SIG-M5 treated with dmso at 0.1 percent for 504 hours (cell line): ENCODE measurements at regions not wholly inside any gene's neighbourhood (a gene's known extent, or its start where the extent isn't known, plus 50 kb on each side); places are given as distances from the start of the nearest gene placed in this dataset.

Source experiments
- DNase-seq: peaks from one replicate; lab custom pipeline; 2025; ENCODE audit not compliant: unreplicated experiment; lab: John Stamatoyannopoulos, UW

DNA sequence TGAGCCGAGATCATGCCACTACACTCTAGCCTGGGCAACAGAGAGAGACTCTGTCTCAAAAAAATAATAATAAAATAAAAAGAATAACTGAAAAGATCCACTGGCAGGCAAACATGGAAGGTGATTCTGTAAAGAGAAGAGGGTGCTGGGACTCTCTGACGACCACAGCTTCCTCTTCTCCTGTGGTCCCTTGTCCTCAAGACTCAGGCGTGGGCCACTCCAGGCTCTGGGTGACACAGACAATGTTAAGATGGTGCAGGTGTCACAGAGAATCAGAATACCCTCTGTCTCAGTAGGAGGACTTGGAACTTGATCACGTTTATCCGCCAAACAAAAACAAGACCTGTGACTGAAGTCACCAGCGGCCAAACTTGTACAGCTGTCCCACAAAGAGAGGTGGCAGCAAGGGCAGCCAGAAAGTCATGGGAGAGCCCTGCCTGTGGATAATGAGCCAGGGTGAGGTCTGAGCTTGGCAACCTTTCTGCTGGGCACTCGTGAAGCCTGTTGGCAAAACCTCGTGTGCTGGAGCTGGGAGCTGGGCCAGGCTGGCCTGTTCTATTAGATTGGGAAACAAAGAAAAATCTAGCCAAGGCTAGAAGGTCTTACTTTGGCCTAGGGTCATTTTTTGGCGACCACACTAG, 76.4 kb upstream of the ITGA6 start:
- no peak for DNase-seq

DNA sequence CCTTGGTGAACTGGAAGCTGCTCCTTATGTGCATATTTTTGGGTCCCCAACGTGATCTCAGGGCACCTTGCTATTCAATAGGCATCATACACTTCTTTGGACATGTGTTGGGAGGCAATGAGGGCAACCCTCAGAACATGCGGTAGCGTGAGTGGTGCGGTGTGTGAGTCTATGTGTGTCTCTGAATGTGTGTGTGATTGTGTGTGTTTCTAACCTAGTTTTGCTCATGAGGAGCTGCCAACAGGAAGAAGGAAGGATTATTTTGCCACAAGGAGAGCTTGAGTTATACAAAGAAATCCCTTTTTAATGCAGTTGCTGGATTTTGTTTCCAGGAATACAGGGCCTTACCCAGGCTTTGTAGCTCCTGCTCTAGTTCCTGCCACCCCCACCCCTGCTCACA, 75.8 kb upstream of the ITGA6 start:
- DNase-seq, result no peak

DNA sequence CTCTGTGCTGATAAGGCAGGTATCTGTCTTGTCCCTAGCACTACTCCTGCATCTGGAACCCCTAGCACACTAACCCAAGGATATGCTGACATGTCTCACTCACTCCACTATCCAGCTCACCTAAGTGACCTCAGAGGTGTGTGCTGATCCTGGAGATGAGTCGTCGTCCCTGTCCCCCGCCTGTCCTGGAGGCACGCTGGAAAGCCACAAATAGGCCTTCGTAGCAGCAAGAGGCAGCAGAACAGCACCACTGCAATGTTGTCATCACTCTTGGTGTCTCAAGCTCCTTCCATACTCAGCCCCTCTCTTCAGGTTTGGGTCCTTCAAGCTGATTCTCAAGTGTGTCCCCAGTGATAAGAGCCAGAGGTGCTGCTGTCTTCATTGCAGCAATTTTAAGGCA, 73.0 kb upstream of the ITGA6 start:
- DNase-seq, result no peak

DNA sequence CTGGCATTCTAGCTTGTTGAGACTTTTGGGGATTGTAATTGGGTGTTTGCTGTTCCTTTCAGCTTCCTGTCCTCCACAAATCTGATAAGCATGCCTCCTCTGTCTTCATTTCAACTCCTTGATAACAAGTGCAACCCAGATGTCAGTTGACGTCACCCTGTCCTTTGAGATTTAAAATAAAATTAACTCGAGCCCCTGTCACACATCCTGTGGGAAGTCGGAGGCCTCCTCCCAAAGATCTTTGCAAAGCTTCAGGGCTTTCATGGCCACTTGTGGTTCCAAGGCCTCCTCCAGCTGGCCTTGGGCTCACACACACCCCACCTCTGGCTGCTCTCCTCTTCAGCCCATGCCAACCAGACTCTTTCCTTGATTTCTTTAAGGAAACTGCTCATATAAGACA, 69.9 kb upstream of the ITGA6 start:
- no peak for DNase-seq

DNA sequence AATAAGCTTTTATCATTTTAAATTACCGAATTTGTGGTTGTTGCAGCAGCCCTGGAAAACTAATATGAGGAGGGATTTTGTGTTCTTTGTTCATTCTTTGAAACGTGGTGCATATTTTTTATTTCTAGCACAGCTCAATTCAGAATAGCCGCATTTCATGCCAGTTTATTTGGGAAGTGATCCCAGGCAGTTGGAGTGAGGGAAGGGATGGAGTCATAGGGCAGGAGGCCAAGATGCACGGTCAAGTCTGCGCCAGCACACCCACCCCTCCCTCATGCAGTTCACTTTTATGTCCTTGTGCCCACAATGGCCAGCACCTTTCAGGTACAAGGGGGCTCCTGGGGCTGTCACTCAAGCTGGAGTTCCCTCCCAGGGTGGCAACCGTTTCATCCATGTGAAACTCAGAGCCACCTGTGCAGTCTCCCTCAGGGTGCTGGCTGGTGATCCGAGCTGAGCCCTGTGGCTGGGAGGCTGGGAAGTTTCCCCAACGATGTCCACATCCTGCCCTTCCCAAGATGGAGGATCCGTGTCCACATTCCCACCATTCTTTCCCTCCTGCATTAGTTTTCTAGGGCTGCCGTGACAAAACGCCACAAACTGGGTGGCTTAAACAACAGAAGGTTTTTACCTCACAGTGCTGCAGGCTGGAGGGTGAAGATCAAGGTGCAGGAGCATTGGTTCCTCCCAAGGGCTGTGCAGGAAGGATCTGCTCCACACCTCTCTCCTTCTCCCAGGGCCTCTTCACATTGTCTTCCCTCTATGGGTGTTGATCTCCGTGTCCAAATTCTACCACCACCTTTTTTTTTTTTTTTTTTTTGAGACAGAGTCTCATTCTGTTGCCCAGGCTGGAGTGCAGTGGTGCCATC, 68.5 kb upstream of the ITGA6 start:
- DNase-seq, result no peak

DNA sequence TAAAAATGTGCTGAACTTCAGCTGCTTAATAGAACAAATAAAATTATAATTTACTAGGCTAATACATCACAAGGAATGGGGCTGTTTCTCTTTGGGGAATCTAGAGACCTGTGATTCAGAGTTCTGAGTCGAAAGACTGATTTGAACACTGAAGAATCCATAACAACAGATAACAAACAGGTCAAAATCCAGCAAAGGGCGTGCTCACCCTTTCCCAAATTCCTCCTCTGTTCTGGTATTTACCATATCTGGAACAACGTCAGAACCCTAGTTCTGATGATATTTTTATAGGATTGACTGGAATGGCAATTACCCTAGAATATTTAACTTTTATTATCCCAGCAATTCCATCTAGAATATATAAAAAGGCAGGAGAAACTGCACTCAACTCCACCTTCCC, 66.0 kb upstream of the ITGA6 start:
- no peak for DNase-seq

DNA sequence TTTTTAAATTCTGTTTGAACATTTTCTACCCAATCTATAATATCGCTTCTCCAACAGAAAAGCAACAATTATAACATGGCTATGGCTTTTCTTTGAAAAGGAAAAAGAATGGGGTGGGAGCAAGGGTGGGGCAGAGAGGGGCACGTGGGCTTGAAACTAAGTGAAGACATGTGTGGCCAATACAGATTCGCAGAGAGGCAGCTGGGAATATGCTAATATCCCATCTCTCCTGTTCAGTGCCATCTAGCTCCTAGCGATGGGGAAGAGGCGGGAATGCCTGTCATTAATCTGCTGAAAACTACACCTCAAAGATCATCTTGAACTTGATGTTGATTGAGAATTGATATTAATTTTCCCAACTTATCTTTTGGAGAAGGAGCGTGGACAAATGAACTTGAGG, 65.5 kb upstream of the ITGA6 start:
- no peak for DNase-seq

DNA sequence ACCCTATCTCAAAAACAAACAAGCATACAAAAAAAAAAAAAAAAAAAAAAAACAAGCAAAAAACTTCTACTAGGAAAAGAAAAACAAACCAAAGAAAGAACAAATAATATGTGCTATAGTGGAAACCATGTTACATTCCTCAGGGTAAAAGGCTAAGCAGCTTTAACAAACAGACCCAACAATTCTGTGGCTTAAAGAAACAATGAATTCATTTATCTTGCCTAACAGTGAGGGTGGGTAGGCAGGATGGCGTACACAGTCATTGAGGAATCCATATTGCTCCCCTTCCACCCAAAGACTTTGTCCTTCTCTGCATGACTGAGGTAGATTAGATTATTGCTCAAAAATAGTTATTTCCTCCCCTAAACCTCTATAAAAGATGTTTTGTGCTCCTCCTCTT, 63.1 kb upstream of the ITGA6 start:
- no peak for DNase-seq

DNA sequence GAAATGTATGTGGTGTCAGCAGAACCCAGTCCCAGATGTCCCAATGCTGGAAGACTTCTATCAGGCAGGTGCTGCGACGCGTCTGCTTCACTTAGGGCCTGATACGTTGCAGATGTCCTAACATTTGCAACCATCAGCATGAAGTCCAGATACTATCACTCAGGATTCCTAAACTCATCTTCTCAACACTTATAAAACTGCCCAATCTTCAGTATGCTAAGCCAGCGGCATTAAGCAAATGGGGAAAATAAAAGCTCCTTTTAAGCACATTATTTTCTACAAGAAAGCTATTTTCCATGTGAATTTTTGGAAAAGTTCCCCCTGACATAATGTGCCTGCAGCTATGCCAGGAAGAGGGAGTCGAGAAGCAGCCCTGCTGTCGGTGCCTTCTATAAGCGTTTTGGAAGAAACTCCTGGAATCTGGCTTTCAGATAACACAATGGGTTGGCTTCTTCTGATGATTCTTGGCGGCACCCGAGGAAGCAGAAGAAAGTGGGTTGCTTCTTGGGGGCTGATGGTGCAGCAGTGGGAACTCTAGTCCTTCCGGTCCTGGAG, 60.7 kb upstream of the ITGA6 start:
- no peak for DNase-seq

DNA sequence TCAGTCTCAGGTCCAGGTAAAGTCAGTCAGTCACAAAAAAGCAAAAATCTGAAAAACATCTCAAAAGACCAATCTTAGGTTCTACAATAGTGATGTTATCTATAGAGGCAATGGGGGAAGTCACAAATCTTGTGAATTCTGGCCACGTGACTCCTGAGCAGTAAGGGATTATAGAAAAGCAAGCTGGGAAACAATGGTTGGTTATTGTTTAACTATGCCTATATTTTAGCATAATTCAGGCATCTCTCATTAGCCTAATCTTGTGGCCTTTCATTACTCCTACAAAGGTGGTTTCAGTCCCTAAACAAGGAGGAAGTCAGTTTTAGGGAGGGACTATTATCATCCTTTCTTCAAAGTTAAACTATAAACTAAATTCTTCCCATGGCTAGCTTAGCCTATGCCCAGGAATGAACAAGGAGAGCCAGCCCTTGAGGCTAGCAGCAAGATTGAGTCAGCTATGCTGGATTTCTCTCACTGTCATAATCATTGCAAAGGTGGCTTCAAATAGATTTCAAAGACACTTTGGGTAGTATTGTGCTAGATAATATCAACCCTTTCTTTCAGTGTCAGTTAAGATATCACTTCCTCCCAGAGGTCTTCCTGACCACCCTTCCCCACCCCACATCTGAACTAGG, 56.4 kb upstream of the ITGA6 start:
- DNase-seq, result no peak

DNA sequence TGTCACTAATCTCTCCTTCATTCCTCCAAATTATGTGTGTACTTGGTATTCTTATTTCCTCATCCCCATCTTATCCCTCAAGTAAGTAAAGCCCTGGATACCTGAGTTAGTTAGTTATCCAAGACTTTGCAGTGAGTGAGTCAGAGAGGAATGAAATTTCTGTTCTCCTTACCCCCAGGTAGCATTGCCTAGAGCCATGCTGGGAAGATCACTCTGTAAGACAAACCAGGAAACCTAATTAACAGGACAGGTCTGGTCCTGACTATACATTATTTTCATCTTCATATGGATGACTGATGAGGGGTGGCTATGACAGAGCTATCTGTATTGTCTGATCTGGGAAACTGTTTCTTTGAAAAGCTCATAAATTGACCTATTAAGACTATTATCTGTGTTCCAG, 55.0 kb upstream of the ITGA6 start:
- no peak for DNase-seq

DNA sequence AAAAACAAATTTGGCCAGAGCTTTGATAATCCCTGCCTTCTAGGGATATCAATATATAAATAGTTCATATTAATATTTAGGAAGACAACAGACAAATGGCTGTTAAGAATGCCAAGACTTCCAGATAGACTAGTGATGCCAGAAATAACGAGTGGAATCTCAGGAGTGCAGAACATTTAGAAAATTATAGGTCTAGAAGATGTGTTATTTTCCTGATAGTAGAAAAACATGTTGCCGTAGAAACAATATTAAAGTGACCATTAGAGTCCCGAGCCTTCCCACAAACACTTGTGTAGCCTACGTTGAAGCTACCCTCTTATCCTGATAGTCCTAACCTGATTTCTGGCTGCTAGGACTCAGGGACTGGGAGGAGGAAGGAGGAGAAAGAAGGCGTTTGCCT, 54.3 kb upstream of the ITGA6 start:
- DNase-seq, result no peak

DNA sequence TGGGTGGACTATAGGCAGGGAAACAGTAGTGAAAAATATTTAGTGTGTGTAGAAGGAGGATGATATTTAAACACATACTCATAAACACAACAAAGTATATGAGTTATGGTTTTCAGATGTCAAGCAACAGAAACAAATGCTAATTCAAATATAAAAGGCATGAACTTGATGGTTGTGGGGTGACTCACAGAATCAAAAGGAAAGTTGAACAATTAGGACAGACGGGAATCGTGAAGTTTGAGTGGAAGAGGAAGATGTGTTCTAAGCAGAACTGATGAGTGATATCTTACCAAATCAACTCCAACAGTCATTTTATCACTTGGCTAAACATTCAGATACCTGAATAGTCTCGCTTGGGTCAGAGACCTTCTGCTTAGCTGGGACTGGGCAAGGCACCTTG, 53.6 kb upstream of the ITGA6 start:
- DNase-seq, result no peak

DNA sequence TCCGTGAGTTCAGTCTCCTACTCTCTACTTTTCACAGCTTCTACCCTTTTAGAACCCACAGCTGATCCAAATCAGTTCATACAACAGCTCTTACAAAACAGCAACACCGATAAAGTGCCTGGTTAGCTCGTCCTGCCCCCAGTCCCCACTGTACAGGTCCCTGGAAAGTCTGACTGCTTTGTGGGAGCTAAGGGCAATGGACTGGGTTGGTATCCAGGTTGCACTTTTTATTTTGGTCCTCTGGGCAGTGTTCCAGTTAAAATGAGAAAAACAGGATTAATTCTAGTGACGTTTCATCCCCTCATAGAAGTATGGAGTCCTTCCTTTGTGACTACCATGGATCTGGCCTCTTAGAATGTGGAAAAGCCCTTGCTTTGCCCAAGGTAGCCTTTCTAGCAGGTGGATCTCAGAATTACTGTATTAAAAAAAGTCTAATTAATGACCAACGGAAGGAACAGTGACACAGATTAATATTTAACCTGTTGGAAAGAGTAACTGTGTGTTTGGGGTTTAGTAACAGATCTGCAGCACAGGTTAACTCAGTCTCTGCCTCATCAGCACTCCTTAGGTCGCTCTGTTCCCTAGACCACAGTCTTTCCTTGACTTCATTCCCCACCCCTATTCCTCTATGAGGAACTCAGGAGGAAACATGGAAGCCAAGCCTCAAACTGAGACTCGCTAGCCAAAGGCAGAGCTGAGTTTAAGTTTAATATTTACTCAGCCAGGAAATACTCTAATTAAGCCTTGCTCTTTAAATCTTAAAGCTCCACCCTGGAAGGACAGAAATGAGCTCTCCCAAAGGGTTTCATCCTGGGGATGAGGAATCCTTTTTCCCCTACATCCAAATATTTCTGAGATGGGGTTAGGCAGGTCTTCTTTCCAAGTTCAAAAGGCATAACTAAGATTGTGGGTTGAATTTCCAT, 52.8 kb upstream of the ITGA6 start:
- DNase-seq, result no peak

DNA sequence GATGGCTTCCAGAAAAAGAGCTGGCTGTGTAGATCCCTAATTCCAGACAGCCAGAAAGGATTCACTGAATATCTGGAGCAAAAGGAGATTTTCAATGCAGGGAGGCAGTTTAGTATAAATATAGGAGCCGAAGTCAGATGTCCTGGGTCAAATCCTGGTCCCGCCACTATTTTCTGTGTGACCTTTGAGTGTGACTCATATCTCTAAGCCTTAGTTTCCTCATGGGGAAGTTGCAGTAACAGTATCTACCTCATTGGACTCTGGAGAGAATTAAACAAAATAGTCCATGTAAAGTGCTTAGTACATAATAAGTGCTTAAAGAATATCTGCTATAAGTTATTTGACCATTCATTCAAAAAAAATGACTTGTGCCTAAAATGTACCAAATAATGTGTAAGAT, 52.1 kb upstream of the ITGA6 start:
- peak; percentile 55 for DNase-seq

DNA sequence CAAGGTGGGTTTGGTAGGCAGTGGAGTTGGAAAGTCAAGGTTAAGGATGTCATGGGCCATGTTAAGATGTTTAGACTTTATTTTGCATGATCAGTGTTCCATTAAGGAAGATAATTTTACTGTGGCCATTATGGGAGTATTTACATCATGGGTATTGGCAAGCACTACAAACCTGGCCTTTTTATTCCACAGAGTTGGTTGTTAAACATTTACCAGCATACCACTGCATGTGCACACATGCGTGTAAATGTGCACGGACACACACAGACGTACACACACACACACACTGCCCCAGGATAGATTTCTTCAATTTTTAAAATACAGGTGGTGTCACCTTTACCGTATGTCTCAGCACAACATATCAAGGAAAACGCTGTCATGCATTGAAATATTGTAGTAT, 51.4 kb upstream of the ITGA6 start:
- no peak for DNase-seq

DNA sequence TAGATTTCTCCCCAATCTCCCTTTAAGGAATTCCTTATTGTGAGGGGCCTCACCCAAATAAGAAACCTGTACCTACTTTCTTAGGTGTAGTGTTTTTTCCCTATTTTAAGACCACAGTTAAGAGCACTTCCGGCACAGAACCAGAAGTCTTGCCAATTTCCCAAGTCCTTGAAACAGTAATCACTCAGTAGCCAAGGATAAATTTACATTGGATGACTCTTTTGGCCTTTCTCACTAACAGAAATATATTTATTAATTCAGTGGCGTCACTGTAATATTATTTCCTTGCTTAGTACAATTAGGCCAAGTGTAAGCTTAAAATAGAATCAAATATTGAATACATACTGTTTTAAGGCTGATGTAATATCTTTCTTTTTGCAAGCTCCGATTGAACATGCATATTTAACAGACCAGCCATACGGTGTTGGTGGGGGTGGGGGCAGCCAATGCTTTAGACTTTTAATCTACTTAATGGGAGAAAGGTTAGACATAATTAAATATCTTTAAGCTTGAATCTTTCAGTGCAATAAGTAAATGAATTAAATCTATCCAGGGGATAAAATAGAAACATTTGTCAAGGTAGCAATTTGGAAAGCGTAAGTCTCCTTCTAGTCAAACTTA, 50.8 kb upstream of the ITGA6 start:
- no peak for DNase-seq

DNA sequence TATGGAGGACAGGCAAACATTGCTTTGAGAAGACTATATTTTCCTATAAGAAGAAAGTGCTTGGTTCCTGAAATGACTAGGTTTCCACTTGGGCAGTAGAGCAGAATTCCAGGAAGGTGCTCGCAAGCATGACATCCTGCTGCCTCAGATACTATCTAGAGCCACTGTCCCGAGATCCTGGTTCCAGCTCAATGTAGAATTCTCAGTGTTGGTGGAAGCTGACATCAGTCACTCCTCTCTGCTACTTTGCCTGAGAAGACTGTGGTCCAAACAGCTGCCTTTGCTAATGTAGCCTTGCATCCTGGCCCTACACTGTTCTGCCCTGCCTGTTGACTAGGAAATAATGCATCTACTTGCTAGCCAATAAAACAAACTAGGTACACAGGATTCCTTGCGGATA, 50.0 kb upstream of the ITGA6 start:
- no peak for DNase-seq
